ENCODE measurements at regions not wholly inside any gene's neighbourhood (a gene's known extent, or its start where the extent isn't known, plus 50 kb on each side); places are given as distances from the start of the nearest gene placed in this dataset.

DNA sequence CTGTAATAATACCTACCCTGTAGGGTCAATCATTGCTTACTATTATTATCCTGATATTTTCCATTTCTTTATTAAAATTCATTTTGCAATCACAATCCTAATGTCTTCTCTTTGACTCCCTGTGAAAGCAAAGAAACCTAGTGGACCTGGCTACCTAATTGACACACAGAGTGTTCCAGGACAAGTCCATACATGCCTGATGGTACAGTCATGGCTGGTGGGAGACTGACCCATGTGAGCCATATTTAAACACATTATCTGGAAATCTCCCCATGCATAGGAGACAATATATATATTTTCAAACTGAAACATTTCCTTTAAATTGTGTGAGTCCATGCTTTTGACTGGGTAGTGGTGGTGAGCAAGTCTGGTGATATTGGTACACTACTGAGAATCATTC is 230.6 kb upstream of the DACH1 start:
- no peak for DNase-seq

DNA sequence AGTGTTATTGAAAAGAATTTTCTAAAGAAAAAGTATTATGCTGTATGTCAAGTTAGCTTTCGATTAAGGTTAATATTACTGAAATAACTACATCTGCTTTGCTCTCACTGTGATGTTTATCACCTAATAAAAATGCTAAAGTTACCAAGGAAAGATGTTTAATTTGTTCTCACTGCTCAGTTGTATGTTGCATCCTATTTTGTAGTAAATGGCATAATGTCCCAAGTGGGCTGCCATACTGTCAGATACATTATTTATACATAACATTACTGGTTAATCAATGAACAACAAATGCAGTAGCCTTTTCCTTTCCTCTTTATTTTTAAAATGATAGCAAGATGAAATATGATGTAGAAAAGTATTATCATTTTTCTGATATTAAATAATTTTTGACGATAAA is 226.3 kb upstream of the DACH1 start:
- no peak for DNase-seq

DNA sequence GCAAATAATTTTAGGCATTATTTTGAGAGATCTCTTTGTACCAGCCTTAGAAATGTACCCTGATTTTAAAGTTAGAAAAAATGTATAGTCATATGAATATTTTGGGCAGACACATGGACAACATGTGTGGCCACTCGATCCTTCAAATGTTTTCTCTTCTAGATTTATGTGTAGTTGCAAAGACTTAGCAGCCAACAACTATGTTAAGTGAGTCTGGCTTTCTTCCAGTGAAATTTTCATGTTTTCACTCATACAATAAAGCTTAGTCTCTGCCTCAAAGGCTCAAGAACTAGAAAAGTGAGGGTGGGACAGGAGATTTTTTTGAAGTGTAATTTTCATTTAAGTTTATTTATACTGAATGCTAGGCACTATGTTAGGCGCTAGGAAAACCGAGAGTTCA is 207.7 kb upstream of the DACH1 start:
- DNase-seq, result no peak

DNA sequence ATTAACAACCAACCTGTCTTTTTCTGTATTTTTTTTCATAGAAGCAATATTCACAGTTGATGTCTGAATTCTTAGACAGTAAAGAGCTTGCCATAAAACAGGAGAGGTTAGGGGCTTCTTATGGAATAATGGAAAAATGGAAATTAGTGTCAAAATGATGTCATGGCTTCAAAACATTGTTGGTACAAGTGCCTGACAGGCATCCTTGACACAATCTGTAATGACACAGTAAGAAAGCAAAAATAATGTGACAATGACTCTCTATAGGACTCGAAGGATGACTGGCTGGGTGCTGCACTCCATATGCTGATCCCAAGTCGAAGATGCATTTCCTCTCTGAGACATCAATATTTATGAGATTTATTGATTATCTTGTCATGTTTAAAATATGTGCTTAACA is 205.3 kb upstream of the DACH1 start:
- no peak for DNase-seq

DNA sequence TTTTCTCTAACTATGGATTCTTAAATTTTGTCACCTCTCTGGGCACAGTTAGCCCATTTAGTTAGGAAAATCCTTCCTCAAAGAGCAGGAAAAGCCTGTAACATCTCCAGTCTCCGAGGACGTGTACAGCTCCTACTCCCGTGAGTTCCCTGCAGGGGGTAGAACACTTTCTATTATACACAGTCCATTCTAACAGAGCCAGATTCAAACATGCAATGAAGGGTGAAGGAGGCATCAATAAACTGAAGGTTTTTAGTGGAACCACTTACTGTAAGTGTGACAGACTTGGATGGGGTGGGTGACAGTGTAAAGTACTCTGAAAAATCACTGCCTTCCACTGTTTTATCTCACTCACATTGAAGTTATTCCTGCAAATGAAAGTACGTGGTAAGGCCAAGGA is 204.7 kb upstream of the DACH1 start:
- no peak for DNase-seq

DNA sequence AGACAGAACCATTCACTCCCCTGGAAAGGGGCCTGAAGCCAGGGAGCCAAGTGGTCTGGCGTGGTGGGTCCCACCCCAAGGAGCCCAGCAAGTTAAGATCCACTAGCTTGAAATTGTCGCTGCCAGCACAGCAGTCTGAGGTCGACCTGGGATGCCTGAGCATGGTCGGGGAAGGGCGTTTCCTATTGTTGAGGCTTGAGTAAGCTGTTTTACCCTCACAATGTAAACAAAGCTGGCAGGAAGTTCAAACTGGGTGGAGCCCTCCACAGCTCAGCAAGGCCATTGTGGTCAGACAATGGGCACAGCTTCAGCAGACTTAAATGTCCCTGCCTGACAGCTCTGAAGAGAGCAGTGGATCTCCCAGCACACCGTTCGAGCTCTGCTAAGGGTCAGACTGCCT is 195.6 kb upstream of the DACH1 start:
- DNase-seq, result no peak

DNA sequence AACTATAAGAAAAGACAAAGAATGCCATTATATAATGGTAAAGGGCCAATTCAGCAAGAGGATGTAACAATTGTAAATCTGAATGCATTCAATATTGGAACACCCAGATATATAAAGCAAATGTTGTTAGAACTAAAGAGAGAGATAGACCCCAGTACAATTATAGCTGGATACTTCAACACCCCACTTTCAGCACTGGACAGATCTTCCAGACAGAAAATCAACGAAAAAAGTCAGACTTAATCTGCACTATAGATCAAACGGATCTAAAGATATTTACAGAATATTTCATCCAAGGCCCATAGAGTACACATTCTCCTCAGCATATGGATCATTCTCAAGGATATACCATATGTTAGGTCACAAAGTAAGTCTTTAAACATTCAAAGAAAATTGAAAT is 194.6 kb upstream of the DACH1 start:
- no peak for DNase-seq

DNA sequence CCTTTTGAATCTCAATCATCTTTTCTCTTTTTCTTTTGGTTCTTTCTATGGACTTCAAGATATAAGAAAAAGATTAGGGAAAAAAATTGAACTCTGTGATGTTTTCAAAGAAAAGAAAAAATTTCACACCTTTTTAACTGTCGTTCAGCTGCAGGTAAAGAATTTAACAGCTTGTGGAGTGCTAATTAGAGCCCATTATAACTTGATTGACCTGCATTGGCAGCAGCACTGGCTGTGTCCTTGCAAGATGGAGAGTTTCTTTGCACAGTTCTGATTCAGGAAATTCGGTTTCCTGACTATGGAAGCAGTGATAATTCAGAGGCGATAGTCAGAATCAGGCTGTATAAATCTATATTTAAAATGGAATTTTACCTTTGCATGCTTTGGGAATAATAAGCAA is 183.2 kb upstream of the DACH1 start:
- no peak for DNase-seq

DNA sequence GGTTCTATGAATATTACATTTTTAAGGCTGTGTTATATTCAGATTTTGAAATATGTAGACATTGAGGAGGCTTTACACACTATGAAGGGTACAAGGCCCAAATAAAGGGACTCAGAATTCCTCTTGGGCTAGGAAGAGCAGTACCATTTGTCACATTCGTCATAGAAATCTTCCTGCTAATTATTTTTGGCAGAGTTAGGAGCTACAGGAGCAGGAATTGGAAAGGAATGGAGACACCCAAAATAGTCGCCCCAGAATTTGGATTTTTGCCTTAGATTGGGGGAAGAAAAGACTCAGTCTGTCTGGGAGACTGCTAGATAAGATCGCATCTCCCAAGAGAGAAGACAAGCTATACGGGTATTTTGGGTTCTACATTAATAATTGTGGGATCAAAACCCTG is 176.4 kb upstream of the DACH1 start:
- no peak for DNase-seq

DNA sequence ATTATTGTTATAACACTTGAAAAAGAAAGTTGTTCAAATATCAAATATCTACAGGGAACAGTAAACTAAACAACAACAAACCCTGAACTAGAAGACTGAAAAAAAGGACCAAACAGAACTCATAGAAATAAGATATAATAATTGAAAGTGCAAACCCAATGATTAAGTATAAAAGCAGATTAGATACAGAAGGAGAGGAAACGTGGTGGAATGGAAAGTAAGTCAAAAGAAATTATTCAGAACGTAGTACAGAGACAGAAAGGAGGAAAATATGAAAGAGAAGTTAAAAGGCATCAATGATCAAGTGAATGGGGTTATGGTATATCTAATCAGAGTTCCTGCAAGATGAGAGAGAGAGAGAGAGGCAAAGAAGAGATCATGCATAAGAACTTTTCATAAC is 174.2 kb upstream of the DACH1 start:
- no peak for DNase-seq

DNA sequence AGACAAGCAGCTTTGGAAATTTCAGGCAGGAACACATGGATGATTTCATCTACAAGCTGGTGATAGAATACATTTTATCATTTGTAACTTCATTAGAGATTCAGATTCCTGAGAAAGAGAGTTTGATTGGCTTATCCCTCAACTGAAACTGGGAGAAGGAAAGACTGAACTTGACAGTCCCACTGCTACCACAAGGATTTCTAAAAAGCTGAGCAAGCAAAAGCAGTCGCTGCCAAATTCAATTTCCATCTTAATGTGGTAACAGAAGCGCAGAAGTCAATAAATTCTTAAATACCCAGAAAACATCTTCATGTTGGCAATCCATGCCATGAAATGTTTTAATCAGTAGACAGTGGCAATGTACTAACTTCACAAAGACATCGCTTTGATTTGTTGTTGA is 172.1 kb upstream of the DACH1 start:
- no peak for DNase-seq

DNA sequence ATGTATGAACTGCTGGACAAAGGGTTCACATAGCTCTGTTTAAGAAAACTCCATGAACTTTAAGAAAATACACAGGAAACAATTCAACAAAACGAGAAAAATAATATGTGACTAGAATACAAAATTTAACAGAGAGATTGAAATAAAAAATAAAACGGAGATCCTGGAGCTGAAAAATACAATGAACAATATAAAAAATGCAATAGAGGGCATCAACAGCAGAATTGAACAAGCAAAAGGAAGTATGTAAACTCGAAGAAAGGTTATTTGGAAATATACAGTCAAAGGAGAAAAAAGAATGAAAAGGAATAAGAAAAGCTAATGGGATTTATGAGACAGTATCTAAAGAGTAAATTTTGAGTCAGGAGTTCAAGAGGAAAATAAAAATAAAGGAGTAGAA is 163.0 kb upstream of the DACH1 start:
- DNase-seq, result peak; percentile 6

DNA sequence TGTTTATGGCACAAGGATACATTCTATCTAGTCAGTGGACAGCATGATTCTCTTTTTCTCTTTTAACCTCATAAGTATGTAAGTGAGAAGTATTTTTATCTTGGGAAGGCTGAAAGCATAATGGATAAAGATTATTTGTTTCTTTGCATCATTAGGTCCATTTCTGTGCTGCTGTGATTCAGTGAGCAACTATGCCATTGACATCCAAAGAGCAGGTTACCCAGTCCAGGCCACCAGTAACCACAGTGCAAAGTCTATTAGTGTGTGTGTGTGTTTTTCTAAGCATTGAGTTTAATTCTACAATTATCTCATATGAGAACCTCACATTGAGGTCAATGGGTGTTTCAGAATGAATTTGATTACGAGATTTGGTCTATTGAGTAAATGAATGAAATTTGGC is 158.8 kb upstream of the DACH1 start:
- no peak for DNase-seq

DNA sequence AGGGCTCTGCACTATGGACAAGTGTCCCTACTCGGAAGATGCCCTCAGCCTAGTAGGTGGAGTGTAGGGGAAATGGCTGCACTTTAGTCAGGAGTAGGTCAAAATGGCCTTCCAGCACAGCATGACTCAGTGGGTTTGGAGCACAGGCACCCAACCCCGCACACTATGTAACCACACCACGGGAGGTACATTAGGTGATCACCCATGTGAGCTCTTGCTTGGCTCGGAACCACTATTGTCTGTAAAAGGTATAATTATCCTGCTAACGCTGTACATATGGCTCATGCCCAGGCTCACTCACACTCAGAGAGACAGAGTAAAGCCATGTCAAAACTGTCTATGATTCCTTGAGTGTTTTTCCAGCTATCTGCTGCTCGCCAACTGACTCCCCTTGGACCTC is 156.9 kb upstream of the DACH1 start:
- DNase-seq, result peak; percentile 8

DNA sequence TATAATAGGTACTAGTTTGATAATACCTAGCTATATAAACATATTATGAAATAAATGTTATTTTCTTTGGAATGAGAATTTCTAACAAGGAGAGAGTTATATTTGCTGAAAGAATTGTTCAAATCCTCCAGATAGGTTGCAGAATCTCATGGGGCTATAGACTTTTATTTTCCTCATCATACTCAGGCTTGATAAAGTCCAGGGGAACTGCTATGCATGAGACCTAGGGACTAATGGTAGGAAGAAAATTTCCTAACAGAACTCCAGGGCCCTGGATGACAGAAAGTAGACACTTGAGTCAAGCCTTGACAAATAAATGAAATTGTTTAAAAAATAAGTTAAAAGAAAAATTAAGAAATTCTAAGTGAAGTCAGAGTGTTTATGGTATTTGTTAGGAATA is 138.5 kb upstream of the DACH1 start:
- DNase-seq, result no peak

DNA sequence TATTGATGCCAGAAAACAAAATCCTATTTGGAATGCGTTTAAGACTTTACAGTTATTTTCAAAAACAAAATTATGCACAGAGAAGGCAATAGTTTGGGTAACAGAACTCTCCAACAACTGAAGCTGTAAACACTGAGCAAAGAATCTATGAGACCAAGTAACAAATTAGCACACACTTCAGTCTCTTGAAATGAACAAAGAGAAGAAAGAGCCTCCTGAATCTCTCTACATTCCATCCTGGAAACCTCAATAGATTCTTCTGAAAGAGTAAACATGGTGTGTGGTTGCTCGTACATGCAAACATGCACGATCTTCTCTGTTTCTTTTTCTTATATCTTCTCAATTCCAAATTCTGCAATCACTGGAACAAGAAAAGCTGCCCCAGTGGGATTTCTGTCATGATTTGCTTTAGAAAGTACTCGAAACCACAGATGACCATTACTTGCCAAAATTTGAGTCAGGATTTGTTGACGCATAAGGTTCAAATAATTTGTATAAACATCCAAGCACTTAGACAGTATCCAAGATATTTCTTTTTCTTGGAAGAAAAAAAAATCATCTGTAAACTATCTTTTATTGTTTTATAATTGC is 137.9 kb upstream of the DACH1 start:
- no peak for DNase-seq

DNA sequence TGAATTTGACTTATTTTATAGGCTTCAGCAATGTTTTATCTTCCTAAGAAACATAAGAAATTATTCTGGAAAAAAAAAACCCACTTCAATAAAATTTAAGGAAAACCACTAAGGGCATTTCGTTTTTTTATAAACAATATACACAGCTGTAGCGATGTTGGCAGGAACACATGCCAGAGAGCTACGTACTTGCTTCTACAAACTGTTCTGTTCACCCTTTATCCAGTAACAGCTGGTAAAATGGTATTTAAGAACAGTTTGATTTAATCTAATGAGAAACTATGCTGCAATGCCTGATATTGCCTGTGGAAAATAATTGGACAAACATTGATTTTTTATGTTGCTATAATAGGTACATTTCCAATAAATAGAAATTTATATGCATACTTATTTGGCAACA is 137.2 kb upstream of the DACH1 start:
- no peak for DNase-seq

DNA sequence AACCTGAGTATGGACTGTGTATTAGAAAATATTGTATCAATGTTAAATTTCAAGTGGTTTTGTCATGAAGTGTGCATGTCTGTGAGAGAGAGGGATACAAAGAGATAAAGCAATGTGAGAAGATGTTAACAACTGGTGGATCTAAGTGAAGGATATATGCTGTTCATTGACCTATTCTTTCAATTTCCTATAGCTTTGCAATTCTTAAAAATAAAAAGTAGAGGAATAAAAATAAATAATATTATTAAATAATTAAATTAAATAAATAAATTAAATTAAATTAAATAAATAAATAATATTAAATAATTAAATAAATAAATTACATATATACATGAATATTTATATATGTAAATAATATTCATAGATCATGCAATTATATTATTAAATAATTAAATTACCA is 131.2 kb upstream of the DACH1 start:
- DNase-seq, result no peak

DNA sequence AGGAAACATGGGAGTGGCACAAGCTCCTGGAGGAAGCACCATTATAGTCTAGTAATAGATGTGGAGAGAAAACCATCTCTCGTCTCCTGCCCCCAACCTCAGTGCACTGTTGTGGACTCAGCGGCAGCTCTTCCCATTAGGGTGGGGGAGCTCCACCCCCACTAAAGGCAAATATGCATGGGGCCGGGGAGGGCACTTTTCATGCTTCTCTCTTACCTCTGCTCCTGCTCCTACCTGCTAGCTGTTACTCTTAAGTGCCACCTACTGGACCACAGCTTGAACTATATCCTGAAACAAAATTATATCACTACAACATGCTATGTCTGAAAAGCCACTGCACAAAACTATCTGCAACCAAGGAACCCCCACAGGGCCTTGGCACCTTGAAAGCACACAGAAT is 112.6 kb upstream of the DACH1 start:
- DNase-seq, result peak; percentile 50

DNA sequence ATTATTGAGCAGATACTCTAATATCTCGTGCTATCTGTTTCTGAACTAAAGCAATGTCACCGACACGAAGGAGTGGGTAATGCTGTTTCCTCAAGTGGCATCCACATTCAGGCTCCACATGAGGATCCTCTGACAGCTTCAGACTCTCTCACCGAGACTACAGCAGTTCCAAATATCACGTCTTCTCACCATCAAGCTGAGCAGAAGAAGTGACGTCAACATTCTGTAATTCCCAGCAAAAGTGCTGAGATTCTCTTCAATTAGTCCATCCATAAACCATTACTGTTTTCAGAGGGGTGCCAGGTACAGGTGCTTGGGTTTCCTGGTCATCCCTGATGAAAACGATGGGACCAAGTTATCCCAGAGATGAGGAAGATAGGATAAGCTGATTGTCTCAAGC is 110.0 kb upstream of the DACH1 start:
- no peak for DNase-seq

DNA sequence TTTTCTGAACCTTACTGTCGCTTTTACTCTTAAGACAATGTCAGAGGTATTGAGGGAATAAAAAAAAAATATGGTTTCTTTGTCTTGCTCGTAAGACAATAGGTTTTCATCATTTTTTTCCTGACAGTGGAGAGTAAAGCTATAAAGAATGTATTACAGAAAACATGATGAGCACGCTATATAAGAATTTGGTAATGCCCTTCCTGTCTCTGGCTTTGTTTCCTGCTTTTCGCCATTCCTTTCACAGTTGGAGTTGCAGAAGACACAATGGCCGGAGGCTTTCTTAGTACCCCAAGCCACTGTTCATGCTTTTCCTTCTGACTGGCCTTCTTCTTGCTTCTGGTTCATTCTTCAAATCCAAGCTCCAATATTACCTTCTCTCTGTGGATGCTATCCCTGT is 101.0 kb upstream of the DACH1 start:
- no peak for DNase-seq

DNA sequence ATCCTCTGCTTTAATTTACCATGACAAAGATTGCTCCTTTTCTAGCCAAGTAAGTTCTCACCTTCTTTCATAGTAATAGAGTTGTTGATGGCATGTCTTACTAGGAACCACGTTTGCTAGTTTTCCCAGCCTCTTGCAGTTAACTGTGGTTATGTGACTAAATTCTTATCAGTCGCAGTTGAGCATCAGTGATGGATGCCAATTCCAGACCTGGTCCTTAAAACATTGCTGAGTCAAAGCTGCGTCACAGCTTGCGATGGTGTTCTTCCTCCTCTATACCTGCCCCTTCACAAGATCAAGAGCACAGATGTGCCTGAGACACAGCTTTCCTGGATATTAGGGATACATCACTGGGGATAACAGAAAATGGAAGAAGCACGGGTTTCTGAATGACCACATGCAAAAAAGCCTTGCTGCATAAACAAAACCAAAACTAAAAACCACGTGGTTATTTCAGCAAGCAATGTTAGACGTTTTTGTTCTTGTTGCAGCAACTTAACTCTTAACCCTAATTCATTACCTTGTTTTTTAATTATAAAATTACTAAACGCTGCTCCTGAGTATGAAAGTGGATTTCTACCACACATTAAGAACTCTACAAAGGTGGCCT is 97.6 kb upstream of the DACH1 start:
- DNase-seq, result no peak

DNA sequence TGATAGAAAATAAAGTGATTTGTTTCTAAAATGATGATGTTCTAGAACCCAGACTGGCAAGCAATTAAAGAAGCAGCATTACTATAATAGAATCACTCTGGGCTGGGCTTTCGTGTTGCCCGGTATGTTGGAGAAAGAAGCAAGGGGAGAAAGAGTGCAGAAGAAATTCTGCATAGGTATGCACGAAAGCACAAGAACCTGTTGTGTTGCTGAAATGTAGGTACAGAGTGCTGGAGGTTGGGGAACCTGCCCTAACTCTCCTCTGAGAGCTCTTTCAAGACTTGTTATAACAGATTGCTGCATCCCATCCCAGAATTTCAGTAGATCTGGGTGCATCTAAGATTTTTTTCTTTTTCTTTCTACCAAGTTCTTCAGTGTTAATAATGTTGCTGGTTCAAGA is 95.7 kb upstream of the DACH1 start:
- DNase-seq, result no peak

DNA sequence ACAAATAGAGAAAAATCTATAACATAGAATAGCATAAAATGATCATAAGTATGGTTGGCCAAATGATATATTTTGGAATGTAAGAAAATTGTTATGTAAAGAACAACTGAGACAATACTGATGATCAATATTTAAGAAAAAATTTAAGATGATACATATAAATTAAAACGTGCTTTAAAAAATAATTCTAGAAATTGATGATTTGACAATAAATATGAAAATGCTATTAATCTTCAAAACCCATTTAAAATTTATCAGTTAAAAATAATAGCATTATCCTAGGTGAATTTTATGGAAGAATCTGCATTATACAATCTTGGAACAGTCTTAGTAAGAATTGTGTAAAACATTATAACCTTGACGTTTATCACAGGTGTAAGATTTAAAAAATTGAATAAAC is 95.1 kb upstream of the DACH1 start:
- no peak for DNase-seq

DNA sequence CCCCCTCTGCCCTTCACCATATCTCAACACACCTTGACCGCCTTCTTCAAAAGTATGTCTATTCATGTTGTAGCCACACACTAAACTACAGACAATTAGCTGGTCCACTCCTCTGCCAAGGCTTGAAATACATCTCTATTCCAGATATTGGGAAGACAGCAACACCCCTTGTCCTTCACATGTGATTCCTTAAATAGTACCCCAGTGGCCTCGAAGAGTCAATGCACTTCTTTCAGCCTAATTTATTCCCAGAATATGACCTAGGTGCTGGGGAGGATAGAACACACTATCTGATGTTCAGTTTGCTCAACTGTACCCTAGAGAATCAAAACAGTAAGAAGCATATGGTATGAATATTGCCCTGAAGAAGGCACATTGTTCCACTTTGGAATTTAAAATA is 82.4 kb upstream of the DACH1 start:
- no peak for DNase-seq

DNA sequence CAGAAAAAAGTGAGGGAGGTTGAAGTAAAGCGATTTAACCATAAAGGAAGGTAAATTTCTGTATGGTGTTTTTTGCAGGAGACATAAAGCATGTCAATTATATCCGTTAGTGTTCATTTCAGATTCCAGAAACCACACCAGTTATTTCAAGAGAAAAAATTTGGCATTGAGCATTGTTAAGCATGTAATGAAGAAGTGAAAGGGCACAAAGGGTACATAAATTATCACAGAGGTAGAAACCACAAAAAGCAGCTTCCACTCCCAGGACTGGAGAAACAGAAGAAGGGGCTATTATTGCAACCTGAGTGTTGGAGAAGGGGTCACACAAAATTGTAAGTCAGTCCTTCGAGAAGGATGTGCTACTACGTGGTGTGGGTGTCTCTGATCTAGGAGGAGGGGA is 72.2 kb upstream of the DACH1 start:
- DNase-seq, result no peak

Measured in NCI-H2171 treated with DMSO at 0.1 percent for 48 hours (cell line).